ENCODE measurements at regions not wholly inside any gene's neighbourhood (a gene's known extent, or its start where the extent isn't known, plus 50 kb on each side); places are given as distances from the start of the nearest gene placed in this dataset.

DNA sequence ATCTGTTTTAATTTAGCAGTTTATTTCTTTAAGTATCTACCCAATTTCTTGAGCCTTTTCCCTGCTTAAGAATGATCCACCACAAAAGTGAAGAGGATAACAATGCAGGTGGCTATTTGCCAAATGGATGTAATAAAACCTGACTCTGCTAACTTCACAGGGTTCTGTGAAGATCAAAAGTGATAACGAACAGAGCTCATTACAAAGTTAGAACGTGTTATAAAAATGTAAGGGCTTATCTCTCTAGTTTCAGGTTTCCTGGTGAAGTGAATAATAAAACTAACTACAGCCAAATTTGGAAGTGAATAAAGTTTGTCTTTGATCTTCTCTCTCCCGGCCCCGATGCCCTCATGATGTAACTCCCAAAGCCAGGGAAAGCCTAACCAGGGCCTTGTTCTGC lies 497.9 kb downstream of the SMARCA1 start:
- TF ChIP-seq, protein P1, sequence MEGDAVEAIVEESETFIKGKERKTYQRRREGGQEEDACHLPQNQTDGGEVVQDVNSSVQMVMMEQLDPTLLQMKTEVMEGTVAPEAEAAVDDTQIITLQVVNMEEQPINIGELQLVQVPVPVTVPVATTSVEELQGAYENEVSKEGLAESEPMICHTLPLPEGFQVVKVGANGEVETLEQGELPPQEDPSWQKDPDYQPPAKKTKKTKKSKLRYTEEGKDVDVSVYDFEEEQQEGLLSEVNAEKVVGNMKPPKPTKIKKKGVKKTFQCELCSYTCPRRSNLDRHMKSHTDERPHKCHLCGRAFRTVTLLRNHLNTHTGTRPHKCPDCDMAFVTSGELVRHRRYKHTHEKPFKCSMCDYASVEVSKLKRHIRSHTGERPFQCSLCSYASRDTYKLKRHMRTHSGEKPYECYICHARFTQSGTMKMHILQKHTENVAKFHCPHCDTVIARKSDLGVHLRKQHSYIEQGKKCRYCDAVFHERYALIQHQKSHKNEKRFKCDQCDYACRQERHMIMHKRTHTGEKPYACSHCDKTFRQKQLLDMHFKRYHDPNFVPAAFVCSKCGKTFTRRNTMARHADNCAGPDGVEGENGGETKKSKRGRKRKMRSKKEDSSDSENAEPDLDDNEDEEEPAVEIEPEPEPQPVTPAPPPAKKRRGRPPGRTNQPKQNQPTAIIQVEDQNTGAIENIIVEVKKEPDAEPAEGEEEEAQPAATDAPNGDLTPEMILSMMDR (IDR thresholded peaks at IDR 0.05), result no peak
- no peak for TF ChIP-seq EZH2phosphoT487 (IDR thresholded peaks at IDR 0.05)
- TF ChIP-seq EZH2 (IDR thresholded peaks at IDR 0.05), result no peak
